ENCODE measurements at regions not wholly inside any gene's neighbourhood (a gene's known extent, or its start where the extent isn't known, plus 50 kb on each side); places are given as distances from the start of the nearest gene placed in this dataset.
A peak's percentile ranks its signal among the peaks of the same experiment; 100 is the strongest.

- DNase-seq, result no peak
Observed at GRCh38 chr12:39240587-39240986, 202.3 kb downstream of the KIF21A start.

GRCh38 chr12:39239490-39240486 is 203.1 kb downstream of the KIF21A start:
- DNase-seq, result no peak

DNA sequence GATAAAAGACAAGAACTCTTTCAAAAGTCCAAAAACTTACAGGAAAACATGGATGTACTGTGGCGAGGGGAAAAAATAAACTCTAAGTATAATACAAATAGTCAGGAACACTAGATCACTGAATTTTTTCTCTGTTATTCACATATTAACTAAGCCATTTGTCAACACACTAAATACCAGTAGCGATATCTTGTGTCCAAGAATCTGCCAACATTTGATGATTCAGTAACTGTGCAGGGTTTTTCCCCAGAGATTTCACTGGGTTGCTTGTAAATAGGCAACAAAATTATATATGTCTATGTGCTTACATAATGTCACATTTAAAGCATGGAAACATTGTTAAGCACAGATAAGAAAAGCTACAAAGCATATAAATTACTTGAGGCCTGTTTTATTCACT is 205.9 kb downstream of the KIF21A start:
- DNase-seq, result no peak

DNA sequence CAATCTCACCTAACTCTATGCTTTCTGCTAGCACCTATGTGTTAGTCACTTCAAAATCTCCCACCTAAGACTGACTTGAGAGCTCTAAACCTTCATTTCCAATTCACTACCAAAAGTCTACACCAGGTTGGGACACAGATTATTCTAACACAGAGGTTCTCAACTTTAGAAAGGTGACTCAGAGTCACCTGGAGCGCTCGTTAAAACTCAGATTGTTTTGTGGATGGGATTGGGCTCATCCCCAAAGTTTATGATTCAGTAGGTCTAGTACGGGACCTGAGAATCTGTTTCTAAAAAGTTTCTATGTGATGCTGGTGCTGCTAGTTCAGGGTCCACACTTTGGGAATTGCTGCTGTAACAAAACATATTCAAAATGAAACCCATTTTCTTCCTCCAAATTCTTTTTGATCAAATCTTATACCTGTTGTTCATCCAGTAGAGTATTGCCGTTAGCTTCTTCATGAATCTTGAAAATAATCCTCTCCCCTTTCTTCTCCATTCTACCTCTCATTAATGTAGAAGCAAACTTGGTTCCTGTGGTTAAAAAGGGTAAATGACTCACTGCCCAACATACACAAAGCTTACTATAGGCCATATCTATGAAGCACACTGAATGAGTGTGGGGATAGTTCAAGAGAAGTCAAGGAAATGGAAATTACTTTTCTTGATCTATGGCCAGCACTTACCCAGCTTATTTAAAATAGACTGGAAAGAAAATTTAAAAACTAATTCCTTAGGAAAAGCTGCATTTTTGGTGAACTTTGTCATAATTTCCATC is 206.7 kb downstream of the KIF21A start:
- no peak for DNase-seq

GRCh38 chr12:39230086-39230485 is 212.8 kb downstream of the KIF21A start:
- no peak for DNase-seq

DNA sequence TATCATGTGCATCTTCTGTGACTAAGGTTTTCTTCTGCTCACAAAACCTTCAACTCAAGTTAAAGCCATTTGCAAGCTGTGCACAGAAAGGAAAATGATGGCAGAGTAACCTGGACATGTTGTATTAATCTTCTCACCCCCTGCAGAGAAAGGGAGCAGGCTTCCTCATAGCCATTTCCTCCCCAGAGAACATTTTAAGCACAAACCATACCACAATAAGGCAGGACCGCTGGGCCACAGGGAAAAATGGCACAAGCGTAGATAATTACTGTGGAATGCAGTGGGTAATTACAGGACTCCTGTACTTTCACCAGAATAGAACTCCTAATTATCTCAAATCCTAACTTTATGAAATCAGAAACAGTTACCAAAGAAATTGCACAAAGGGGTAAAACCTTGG is 215.7 kb downstream of the KIF21A start:
- no peak for DNase-seq

DNA sequence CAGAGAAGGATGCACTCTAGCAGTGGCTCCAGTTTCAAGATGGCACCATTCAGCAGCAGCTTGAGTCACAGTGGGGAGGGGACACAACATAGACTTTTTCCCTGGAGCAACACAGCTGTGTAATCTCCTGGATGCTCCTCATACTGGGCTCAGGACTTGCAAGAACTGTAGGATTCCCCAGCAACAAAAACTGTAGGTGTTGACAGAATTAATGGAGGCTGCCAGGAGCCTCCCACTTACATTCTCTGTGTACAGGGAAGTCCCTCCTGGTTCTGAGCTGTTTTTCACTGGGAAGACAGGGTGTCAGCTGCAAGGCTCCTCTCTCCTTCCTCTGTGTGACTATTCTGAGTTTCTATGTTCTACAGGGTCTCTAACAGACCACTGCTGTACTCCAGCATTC is 217.9 kb downstream of the KIF21A start:
- DNase-seq, result no peak

GRCh38 chr12:39205969-39206368 is 237.0 kb downstream of the KIF21A start:
- DNase-seq, result no peak

DNA sequence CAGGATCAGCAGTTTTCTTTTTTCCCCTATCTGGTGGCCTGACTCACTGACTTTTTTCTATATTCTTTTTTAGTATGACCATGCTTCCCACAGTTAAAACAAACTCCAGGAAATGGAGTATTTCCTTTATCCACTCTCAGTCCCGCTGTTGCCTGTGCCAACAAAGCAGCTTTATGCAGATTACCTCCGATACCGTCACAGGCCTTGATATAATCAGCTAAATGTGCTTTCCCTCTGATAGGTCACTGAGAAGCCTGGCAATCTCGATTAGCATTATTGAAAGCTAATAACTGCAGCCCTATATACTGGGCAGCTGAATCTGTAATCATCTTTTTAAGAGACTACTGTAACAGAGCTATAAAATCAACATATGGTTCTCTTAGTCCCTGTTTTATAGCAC is 243.6 kb downstream of the KIF21A start:
- no peak for DNase-seq

DNA sequence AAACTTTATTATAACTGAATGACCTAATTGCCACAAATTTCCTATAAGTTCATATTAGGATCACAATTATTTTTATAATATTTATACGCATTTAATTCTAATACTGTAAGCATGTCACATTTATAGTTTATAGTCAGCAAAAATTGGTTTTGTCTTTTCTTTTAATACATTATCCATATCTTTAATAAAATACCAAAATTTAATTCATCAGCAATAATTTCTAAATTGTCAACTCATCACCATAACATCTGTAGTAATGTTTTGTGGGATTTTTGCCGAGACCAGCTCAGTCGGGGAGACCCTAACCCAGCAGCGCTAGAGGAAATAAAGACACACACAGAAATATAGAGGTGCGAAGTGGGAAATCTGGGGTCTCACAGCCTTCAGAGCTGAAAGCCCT is 254.2 kb downstream of the KIF21A start:
- no peak for DNase-seq

DNA sequence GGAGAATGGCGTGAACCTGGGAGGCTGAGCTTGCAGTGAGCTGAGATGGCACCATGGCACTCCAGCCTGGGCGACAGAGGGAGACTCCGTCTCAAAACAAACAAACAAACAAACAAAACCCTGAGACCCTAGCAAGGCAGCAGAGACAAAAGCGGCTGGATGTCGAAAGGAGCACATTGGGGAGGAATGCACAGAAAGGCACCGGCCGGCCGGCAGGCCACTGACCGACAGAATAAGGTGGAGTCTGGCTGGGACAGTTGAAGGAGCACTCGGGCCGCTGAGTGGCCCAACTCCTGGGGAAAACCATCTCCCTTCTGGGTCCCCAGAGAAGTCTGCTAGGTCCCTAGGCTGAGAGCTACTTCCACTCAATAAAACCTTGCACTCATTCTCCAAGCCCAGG is 256.2 kb downstream of the KIF21A start:
- DNase-seq, result no peak

GRCh38 chr12:39178837-39179236 is 264.1 kb downstream of the KIF21A start:
- no peak for DNase-seq

DNA sequence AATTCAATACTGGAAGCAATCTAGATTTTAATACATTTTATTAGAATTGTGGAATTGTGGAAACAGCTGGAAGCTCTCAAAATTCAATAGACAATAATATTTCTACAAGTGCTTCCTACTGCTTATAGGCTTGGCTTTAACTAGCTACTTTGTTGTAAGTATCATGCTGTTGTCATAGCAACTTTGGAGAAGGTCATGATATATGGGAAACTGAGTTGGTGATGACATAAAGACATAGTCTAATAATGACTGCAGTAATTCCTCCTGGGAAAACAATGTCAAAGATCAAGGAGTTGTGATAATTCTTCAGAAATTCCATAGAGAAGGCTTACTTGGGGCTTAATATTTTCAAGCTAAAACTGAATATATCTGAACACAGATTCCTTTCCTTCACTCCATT is 266.6 kb downstream of the KIF21A start:
- no peak for DNase-seq

DNA sequence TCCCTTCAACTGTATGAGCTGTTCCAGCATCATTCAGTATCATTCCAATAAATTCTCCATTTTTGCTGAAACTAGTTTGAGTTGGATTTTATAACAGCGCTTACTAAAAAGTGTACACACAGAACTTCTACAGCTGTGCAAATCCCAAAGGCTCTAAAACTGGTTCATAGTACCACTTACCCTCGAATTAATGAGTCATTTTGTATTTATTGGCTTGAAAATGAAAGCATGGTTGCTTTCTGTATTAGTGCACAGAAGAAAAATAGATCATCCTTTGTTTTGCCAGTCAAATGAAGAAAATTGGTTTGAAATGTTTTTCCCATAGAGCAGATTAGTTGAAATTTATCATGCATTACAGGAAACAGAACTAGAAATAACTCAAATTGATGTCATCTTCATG is 268.3 kb upstream of the CPNE8 start:
- DNase-seq, result no peak

GRCh38 chr12:39165338-39165737 is 259.9 kb upstream of the CPNE8 start:
- no peak for DNase-seq

DNA sequence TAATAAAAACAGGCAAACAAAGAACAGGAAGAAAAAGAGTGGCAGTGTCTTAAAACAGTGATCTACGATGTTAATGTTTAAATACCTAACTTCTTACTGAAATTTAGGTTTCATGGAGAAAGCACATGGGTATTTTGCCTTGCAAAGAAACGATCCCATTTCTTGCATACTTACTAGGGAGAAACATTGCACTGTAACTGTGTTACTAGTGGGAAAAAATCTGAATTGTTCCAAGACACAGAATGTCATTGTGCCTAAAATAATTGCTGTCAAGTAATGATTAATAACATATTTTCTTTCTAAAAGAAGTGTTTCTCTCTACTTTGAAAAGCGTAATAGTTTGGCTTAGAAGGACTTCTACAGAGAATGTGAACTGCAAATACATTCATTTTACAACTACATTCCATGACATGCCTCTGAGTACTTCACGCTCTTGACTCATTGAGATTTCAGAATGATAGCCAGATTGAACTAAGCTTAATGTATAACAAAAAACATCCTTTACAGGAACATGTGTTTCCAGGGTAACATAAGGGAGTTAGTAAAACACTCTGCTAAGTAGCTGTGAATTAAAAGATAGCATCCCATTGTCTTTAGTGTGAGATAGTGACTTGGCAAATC is 256.2 kb upstream of the CPNE8 start:
- no peak for DNase-seq

- no peak for DNase-seq
Observed at GRCh38 chr12:39157696-39158342, 252.4 kb upstream of the CPNE8 start.

DNA sequence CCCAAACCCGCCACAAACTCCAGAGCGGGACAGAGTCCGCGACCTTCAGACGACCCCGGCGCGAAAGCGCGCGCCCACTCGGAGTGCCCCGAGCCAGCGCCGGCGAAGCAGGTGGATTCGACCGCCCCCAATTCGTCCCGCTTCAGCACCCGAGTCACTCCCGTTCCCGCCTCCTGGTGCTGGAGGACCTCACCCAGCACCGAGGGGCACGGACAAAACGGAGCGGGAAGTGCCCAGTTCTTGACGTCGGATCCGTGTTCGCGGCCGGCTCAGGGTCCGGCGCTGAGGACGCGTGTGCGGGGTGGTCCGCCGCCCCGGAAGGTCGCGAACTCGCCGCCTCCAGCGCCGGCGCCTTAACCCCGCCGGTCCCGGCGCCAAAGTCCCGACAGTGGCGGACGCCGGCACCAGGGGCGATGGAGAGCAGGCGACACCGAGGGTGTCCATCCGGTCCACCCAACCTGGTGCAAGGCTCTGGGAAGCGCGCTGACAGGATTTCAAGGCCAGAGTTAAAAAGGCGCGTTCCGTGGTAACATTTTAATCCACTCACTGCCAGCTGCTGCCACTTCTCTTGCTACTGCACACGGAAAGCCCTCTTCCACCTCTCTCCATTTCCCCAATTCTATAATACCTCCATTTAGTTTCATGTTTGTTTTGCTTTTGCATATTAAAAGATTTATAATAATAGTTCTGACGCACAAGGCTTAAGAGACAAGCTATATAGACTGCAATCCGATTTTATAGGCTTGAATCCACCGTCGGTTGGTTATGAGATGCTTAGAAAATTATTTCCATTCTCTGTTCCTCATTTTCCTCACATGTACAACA is 240.0 kb upstream of the CPNE8 start:
- peak; percentile 14 for DNase-seq

DNA sequence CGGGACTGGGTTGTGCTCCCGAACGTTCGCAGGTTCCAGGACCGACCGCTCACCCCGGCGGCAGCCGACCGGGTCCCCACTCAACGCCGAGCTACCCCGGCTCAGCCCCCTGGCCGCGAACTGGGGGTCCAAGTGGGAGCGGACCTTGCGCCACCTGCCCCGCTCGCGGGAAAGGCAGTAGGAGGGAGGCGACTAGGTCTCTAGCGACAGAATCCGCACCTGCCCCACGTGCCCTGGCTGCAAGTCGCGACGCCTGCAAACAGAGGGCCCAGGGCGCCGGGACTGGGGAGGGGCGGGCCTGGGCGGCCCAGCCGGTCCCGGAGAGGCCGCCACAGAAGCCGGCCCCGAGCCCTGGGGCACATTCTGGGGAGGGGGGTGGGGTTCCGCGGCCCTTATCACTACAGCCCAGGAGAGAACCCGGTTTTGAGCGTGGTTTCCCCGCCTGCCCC is 239.2 kb upstream of the CPNE8 start:
- no peak for DNase-seq

- DNase-seq, result no peak
Observed at GRCh38 chr12:39138268-39138667, 232.9 kb upstream of the CPNE8 start.

- no peak for DNase-seq
Observed at GRCh38 chr12:39127401-39127800, 222.0 kb upstream of the CPNE8 start.

- no peak for DNase-seq
Observed at GRCh38 chr12:39125566-39125965, 220.2 kb upstream of the CPNE8 start.
